Suppressor macrophage treated with lipopolysaccharide for 1 hour (primary cell): ENCODE measurements at regions not wholly inside any gene's neighbourhood (a gene's known extent, or its start where the extent isn't known, plus 50 kb on each side); places are given as distances from the start of the nearest gene placed in this dataset.

Experiments used
- DNase-seq, 3 donors: peaks; one replicate each; pipeline ENCODE4 v3.0.0-alpha.2; 2020 to 2022

DNA sequence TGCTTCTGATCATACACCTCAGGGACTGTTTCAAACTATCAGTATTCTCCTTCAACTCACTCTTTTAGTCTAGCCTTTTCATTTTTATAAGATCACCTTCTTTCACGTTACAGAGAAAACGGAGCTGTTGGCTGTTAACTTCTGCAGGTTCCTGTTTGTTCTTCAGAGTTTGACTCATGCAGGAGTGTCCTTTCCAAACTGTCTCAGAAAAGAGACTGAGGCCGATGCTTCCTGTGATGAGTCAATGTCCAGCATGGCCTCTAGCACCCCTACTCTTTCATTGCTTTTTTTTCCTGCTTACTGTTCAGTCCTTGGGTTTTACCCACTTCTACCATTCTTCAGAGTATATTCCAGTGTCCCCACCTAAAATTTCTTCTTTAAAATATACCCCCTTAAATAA is 240.8 kb upstream of the RGPD4 start:
- no peak for DNase-seq

DNA sequence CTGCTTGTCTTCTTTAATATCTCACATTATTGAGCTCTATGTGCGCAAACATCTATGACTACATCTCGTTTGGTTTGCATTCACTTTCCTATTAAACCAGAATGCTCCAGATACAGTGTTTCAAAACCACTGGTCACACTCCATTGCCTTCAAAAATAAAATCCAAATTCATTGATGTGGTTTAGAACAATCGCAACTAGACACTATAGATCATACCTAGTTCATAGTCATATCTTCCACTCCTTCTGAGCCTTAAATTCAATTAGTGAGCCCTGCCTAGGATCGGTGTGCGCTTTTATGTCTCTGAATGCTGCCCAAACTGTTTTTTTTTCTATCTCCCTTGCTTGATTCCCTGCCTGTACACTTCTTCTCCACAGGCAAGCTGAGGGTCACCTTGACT is 238.5 kb upstream of the RGPD4 start:
- no peak for DNase-seq

DNA sequence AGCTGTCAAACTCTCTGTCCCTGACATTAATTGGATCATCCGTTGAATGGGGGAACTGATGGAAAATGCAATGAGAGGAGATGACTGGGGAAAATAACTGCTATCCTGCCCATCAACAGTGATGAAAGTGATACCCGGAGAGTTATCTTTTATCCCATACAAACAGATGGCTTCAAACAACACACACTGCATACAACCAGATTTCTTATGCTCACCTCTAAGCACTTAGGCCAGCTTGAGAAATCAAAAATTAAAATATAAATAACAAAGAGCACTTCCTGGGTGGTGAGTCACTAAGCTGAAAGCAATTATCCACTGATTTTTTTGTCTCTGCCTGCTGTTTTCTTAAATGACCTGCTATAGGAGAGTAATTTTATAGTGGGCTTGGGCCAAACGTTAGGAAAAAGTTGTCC is 237.6 kb upstream of the RGPD4 start:
- DNase-seq: no peak

DNA sequence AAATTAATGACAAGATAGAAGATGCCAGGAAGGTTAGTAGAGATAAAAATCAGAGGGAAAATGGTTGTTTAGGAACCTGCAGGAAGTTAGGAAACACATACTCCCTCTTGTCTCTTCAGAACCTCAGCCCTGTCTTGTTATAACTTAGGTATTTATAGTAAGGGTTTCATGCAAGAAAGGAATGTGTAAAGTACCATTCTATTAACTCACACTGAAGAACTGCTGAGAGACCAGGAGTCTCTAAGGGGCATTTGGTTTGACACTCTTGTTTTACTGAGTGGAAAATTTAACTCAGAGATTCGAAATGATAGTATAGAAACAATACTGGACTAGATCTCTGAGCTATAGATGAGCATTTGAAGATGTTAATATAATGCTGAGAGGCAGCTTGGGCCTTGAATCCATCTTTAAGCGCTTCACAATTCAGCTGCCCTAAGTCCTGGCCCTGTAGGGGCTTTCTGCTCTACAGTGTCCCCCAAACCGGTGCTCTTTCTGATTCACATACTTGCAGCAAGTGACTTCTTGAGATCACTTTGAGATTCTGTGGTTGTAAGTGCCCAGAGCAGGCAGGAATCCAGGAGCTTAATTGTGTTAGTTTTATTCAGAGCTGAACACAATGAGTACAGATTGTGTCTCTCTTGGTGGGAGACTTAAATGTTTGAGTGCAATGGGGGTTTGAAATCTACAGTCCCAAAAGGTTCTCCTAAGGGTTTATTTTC is 235.0 kb upstream of the RGPD4 start:
- no peak for DNase-seq

DNA sequence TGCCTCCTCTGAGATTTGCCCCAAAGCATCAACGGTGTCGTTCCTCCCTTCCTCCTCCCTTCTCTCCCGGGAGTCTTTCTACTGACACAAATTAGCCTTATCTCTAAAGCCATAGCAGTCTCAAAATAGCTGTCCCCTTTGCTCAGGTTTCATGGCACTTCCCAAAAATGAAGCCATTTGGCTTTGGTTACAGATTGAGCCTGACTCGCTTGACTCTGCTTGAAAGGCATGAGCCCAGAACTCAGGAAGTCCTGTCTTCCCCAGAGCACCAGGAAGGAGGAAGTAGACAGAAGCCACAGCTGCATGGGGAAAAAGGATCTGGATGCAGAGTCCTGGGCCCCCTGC is 234.4 kb upstream of the RGPD4 start:
- no peak for DNase-seq

DNA sequence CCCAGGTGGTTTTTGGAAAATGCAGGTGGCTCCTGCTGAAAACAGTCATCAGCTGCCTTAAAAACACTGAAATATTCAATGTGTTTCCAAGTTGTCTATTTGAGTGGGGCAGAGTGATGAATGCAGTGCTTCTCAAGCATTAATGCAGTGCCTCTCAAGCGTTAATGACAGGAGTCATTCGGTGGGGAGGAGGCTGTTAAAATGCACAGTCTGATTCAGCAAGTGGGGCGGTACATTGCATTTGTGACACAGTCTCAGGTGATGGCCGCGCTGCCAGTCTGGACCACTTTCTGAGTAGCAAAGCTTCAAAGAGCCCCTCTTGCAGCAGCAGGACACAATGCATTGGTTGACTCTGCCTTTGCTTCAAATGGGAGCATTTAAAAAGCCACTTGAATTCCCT is 231.4 kb upstream of the RGPD4 start:
- no peak for DNase-seq

DNA sequence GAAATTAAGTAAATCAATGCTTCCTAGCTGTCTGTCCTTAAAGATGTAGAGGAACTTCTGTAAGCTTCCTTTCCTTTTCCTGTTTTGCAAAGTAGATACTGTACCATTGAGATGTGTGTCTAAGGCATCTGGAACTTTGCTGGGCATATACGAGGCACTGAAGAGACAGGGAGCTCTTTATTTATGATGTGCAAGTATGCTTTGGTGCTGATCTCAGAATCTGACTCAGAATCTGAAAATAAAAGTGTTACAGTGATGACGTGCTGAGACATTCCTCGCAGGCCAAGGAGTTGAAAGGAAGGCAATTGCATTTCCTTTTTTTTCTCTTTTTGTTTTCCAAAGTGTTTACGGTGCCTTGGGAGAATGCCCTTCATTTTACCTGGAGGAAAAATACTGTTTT is 230.9 kb upstream of the RGPD4 start:
- no peak for DNase-seq

DNA sequence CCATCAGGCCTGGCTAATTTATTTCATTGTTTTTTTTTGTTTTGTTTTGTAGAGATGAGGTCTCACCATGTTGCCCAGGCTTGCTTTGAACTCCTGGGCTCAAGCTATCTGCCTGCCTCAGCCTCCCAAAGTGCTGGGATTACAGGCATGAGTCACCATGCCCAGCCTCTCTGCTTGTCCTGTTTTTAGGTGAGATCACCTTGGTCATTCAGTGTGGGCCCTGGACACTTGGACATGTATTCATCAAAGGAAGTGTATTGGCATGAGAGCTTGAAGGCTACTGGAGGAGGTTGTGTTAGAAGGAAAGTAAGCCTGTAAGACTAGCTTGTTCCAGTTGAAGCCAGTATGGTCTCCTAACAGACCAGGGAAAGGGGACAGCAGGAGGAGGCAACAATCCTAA is 229.2 kb upstream of the RGPD4 start:
- DNase-seq: no peak

DNA sequence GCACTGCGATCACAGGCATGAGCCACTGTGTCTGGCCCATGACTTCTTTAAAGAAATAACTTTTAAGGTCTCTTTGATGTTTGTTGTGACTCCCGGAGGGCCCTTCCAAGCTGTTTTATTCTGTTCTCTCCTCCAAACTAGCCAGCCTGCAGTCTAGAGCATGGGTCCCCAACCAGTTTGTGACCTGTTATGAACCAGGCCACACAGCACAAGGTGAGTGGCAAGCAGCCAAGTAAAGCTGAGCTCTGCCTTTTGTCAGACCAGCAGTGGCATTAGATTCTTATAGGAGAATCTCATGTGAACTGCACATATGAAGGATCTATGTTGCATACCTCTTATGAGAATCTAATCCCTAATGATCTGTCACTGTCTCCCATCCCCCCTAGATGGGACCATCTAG is 223.9 kb upstream of the RGPD4 start:
- DNase-seq: no peak

DNA sequence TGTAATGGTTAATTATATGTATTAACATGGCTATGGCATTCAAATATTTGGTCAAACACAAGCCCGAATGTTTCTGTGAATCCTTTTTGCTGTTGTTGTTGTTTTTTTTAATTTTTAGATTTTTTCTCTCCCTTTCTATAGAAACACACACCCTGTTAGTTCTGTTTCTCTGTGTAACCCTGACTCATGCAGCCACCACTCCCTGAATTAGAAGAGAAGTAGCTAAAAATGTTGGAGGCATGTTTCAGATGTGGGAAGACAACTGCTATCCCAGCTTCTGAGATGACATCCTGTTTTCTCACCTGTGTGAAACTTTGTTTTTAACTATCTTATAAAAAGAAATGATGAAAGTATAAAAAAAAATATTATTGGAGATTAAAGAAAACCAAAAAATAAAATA is 219.6 kb upstream of the RGPD4 start:
- no peak for DNase-seq

DNA sequence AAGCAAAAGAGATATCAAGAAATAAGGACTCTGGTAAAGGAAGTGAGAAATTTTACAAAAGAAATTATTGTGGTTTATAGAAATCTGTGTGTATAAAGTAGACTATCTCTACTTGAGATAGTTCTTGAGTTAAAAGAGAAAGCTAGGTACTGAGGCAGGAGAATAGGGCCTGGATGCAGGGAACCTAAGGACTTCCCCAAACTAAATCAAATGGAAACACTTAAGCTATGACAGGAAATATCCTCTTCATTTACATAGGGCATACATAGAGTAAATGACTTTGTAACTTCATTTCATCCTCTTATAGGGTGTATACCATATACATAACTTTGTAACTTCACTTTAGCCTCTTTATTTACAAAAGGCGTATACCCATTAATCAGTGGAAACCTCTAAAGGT is 219.2 kb upstream of the RGPD4 start:
- no peak for DNase-seq

DNA sequence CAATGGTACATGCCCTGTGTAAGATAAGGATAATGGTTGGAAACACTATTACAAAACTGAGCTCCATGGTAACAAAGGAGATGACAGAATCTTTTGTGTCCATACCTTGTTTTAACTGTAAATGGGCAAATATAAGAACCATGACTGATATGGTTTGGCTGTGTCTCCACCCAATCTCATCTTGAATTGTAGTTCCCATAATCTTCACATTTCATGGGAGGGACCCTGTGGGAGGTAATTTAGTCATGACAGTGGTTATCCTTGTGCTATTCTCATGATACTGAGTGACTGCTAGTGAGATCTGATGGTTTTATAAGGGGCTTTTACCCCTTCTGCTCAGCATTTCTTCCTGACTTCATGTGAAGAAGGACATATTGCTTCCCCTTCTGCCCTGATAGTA is 211.7 kb upstream of the RGPD4 start:
- DNase-seq: no peak

DNA sequence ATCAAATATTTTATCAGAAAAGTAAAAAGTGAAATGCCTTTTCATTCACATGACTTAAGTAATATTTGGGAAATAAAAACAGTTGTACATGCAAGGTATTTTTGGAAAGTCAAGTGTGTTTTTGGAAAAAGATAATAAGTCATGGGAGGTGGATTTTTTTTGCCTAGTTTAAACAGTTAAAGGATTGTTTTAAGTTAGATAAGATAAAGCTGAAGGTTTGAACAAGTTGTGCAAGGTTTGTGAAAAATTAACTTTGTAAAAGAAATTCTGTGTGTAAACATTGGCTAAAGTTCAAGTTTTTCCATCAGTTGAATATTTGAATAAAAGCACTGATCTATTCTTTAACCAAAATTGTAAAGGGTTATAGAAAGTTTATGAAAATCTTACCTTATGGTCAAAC is 207.9 kb upstream of the RGPD4 start:
- DNase-seq: no peak

DNA sequence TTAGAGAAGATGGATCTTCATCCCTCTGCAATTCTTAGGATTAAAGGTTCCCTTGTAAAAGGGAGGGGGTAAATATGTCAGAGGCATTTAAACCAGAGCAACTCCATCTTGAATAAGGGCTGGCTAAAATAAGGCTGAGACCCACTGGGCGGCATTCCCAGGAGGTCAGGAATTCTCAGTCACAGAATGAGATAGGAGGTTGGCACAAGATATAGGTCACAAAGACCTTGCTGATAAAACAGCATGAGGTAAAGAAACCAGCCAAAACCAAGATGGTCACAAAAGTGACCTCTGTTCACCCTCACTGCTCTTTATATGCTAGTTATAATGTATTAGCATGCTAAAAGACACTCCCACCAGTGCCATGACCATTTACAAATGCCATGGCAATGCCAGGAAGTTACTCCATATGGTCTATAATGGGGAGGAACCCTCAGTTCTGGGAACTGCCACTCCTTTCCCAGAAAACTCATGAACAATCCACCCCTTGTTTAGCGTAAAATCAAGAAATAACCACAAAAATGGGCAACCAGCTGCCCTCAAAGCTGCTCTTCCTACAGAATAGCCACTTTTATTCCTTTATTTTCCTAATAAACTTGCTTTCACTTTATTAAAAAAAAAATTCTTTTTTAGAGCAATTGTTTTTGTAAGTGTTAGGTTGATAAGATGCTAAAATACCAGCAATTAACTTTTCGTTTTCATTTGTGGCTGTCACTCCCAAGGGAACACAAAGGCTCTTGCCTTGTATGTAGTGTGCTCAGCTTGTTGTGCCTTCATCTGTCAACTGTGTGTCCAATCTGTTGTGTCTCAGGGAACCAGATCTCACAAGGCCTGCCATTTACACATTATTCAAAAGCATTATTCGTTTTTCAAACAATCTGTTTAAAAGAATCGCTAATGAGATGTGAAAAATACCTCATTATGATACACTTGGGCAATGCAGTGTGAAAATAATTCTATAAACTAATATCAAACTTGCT is 205.2 kb upstream of the RGPD4 start:
- DNase-seq: no peak

DNA sequence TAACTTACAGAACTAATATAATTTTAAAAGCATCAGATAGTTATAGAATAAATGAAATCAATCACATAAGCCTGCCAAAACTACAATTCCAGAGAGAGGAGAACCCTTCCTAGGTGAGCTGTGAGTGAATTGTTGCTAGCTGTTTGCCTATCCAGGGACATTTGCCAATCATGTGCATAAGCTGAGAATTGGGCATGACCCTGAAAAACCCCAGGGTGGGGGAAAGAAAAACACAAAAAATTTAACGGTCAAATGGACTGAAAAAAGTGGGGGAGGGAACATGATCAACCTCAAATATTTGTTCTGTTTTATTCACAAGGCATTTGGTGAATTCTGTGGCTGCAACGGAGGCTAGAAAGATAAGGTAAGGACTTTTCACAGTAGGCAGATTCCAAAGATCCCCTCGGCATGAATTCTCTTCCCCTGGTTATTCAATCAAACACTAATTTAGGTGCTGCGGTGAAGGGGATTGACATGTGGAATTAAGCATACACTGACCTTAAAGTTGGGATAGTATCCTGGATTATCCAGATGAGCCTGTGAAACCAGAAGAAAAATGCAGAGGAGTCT is 203.9 kb upstream of the RGPD4 start:
- DNase-seq: no peak

DNA sequence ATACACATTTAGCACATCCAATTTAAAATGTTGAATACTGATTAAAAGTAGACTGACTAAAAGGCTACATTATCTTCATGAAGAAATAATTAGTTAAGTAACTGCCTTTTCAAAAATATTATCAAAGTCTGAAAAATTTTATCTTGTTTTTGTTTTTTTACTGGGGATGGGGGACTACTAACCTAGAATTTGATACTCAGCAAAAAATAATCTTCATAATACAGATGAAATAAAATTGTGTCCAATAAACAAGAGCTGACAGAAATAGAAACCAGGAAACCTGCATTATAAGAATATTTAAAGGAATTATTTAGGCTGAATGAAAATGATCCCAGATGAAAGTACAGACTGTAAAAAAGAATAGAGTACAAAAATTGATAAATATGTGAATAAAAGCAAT is 200.7 kb upstream of the RGPD4 start:
- no peak for DNase-seq

DNA sequence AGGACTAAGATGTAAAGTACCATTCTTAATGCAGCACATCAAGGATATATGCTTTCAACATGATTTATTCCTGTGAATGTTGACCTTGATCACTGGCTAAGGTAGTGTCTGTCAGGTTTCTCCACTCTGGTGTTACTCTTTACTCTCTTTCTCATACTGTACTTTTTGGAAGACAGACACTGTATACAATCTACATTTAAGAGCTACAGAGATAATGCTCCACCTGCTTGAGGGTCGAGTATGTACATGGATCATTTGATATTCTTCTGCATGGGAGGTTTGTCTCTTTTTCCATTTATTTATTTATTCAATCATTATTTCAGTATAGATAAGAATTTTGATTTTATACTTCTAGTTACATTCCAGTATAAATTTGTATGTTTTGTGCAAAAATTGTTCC is 199.5 kb upstream of the RGPD4 start:
- no peak for DNase-seq

DNA sequence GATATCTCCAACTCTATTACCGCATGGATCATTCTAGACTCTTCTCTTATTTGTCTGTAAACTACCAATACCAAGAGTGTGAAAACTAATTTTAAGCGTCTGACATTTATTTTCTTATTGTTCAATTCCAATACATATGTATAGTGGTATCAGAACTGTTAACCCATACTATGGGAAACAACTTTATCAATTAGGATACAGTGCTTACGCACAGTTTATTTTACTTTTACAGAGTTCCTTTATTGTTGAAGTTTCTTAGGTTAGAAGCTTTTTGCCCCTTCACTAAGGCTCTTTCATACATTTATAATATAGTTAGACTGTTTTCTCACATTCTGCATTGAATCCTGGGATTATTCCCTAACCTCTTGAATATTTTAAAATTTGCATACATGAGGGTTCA is 198.8 kb upstream of the RGPD4 start:
- no peak for DNase-seq

DNA sequence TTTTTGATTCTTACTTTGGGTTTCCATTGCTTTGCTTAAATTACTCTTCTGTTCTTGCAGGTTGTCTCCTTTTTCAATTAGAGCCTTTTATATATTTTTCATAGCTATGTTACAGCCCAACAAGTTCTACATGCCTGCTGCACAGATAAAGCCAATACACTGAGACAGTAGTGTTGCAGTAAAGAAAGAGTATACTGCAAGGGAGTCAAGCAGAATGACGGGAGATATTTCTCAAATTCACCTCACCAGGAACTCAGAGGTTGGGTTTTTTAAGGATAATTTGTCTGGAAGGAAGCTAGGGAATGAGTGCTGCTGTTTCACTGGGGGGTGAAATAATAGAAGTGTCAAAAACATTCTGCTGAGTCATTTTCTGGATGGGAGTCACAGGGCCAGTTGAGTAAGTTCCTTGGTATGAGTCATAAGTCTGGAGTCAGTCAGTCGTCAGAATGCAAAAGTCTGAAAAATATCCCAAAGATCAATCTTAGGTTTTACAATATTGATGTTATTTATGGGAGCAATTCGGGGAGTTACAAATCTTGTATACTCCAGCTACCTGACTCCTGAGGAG is 193.0 kb upstream of the RGPD4 start:
- peak in 1 of 3 donors; percentile 0 for DNase-seq

DNA sequence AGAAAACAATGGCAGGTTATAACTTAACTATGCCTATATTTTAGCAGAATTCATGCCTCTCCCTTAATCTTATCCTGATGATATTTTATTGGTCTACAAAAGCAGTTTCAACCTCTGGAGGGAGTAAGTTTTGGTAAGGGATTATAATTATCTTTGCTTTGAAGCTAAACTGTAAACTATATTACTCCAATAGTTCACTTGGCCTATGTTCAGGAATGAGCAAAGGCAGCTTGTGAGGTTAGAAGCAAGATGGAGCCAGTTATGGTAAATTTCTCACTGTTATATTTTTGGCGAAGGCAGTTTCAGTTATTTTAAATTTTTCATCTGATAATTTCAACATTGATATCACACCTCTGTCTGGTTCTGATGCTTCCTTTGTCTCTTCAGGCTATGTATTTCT is 192.5 kb upstream of the RGPD4 start:
- no peak for DNase-seq

DNA sequence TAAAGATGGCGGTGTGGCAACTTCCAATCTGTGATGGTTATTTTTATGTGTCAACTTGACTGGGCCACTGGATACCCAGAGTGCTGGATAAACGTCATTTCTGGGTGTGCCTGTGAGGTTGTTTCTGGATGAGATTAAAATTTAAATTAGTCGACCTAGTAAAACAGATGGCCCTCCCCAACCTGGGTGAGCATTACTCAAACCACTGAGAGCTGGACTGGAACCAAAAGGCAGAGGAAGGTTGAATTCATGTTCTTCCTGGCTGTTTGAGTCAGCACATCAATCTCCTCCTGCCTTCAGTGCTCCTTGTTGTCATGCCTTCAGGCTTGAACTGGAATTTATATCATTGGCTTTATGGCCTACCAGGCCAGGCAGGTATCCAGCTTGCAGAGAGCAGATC is 190.8 kb upstream of the RGPD4 start:
- no peak for DNase-seq

DNA sequence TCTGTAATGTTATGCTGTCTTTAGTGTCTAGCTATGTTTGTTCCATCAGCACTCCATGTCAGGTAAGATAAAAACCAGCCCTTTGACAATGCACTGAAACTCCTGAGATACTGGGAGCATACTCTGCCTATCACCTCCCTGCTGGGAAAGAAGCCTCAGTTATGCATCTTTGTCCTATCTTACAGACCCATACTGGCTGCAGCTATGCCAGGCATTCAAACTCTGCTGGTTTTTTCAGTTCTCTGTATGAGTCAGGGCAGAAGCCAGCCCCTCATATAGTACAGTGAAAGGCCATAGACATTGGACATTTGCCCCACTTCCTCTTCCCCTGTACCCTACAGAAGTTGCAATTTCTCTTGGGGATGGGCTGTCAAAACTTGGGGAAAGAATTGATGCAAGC is 181.1 kb upstream of the RGPD4 start:
- no peak for DNase-seq

DNA sequence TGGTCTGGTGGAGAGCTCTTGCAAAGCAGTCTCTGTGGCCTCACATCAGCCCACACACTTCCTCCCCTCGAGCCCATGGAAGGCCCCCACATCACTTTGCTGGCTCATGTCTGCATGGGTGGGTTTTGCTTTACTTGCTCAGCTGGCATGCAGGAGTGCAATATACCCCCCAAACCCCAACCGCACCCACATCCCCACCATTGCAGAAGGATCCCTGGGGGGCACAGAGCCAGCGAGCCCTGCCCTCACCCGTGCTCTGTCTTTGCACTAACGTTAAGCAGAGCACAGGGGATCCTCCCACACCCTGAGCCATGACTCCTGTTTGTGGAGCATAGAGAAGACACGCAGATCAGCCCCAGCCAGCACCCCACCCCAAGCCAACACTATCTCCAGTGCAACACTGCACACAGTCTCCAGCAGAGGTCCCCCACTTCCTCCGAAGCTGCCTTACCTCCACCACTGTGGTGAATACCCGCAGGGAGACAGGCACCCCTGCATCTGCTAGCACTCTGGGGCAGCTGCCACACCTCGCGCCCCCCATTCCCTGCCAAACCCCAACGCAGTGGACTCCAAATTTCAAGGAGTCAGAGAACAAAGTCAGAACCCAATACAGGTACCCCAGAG is 177.8 kb upstream of the RGPD4 start:
- DNase-seq: no peak
